Natural killer cell (primary cell): ENCODE measurements at regions not wholly inside any gene's neighbourhood (a gene's known extent, or its start where the extent isn't known, plus 50 kb on each side); places are given as distances from the start of the nearest gene placed in this dataset.

ENCODE experiments used
- ATAC-seq, 3 donors: fragments of 150-1000 bp in 2 of 3; fragments of 200-7000 bp in 1 of 3; cut with Tn5 transposase; 1 replicate in 1 of 3; 2 replicates in 2 of 3; pipeline ENCODE4 v1.10.0; 2021; ENCODE audit warnings: mild to moderate bottlenecking in 2 of 3, moderate library complexity in 2 of 3
- DNase-seq, 2 donors: peaks; one replicate each; pipeline versions ENCODE4 v3.0.0 to v3.0.0-alpha.2; 2013 to 2021; ENCODE audit warnings: mixed read lengths in 1 of 2
- H3K27ac ChIP-seq: one replicate; pipeline ENCODE4 v1.5.1; 2013; ENCODE audit warnings: mild to moderate bottlenecking, low read length
- H3K27me3 ChIP-seq: one replicate; pipeline ENCODE4 v1.6.1; 2013; ENCODE audit warnings: low read length; ENCODE audit not compliant: control insufficient read depth, insufficient read depth
- H3K36me3 ChIP-seq: one replicate; pipeline ENCODE4 v1.6.1; 2013; ENCODE audit warnings: low read length; ENCODE audit not compliant: control insufficient read depth, insufficient read depth
- H3K4me1 ChIP-seq: one replicate; pipeline ENCODE4 v1.6.1; 2013; ENCODE audit warnings: low read length; ENCODE audit not compliant: control insufficient read depth, insufficient read depth
- H3K4me3 ChIP-seq: one replicate; pipeline ENCODE4 v1.5.1; 2013; ENCODE audit warnings: low read length
- H3K9me3 ChIP-seq: one replicate; pipeline ENCODE4 v1.6.1; 2013; ENCODE audit warnings: low read length; ENCODE audit not compliant: control insufficient read depth, insufficient read depth
- H3K27ac Mint-ChIP-seq, 2 donors: one replicate each; pipeline ENCODE4 v1.8.0; 2022; ENCODE audit warnings: mild to moderate bottlenecking in 2 of 2, mixed read lengths in 2 of 2, moderate library complexity in 1 of 2
- H3K27me3 Mint-ChIP-seq, 2 donors: one replicate each; pipeline ENCODE4 v1.8.0; 2022; ENCODE audit warnings: low read depth in 2 of 2, mixed read lengths in 2 of 2
- H3K36me3 Mint-ChIP-seq: one replicate; pipeline ENCODE4 v1.8.0; 2022; ENCODE audit warnings: mixed read lengths
- H3K4me1 Mint-ChIP-seq, 2 donors: one replicate each; pipeline ENCODE4 v1.8.0; 2022; ENCODE audit warnings: mixed read lengths in 2 of 2
- H3K4me3 Mint-ChIP-seq: one replicate; pipeline ENCODE4 v1.8.0; 2022; ENCODE audit warnings: mild to moderate bottlenecking, moderate library complexity, mixed read lengths
- H3K9me3 Mint-ChIP-seq, 2 donors: one replicate each; pipeline ENCODE4 v1.8.0; 2022; ENCODE audit warnings: mixed read lengths in 2 of 2
- WGBS: methylation state at CpG from one replicate; pipeline ENCODE4 v1.1.7; 2013; ENCODE audit warnings: missing lambda C conversion rate; ENCODE audit not compliant: insufficient coverage; 5-methylcytosine and 5-hydroxymethylcytosine counted together
- intact Hi-C: fragments of 100-400 bp; cut with micrococcal nuclease; formaldehyde crosslinking; loops from one replicate; pipeline ENCODE4 v1.14.2; 2022
- TF ChIP-seq, protein P1 (sequence below): fragments of 200-600 bp; IDR thresholded peaks from one replicate; pipeline ENCODE4 v1.8.0; 2022; ENCODE audit warnings: antibody characterized with exemption

- Histone ChIP-seq H3K9me3 (no peaks in the 10 kb centered on the region), H3K27me3 (no peaks in the 10 kb centered on the region), H3K4me1 (no peaks in the 10 kb centered on the region), H3K27ac (no peak overlapping the region), H3K4me3 (no peak overlapping the region), H3K36me3 (no peaks in the 10 kb centered on the region)
- Mint-ChIP-seq H3K36me3 (no peaks in the 10 kb centered on the region), H3K4me1 (no peaks in the 10 kb centered on the region), H3K9me3 (peaks cover 2 to 5% of the 10 kb centered on the region in 2 donors), H3K27ac (no peak overlapping the region), H3K27me3 (no peaks in the 10 kb centered on the region), H3K4me3 (no peak overlapping the region)
- no peak for DNase-seq
- TF ChIP-seq, protein P1, sequence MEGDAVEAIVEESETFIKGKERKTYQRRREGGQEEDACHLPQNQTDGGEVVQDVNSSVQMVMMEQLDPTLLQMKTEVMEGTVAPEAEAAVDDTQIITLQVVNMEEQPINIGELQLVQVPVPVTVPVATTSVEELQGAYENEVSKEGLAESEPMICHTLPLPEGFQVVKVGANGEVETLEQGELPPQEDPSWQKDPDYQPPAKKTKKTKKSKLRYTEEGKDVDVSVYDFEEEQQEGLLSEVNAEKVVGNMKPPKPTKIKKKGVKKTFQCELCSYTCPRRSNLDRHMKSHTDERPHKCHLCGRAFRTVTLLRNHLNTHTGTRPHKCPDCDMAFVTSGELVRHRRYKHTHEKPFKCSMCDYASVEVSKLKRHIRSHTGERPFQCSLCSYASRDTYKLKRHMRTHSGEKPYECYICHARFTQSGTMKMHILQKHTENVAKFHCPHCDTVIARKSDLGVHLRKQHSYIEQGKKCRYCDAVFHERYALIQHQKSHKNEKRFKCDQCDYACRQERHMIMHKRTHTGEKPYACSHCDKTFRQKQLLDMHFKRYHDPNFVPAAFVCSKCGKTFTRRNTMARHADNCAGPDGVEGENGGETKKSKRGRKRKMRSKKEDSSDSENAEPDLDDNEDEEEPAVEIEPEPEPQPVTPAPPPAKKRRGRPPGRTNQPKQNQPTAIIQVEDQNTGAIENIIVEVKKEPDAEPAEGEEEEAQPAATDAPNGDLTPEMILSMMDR, result no peak
- ATAC-seq, result no peak
- WGBS, result 80% methylated on average over 1 of the region's 1 CpG
- intact Hi-C loops, result no loop called here
These were observed 951.5 kb upstream of the POU3F4 start for GRCh38 chrX:82556588-82556987.

- intact Hi-C loops, result no loop called here
- no CpG with 5 or more reads among the region's 3 CpGs for WGBS
- H3K27me3 ChIP-seq, result no peaks in the 10 kb centered on the region
These were observed 922.2 kb upstream of the POU3F4 start for GRCh38 chrX:82585868-82586267.

DNA sequence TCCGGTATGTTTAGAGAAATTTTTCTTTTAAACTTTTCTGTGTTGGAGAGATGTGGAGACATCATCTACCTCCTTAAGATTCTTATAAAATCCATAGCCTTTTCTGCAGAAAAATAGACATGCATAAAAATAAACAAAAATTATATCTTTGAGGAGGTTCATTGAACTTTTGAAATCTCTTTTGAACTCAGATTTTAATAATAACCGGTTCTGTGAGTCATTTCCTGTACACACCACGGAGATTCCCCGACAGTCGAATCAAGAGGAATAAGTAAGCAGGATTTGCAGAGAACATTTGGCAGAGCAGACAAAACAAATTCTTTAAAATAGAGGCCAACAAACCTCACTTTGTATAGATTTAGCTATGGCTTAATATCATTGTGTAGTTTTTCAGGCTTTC, 918.7 kb upstream of the POU3F4 start:
- Histone ChIP-seq H3K9me3 (no peaks in the 10 kb centered on the region), H3K36me3 (no peaks in the 10 kb centered on the region), H3K4me3 (no peak overlapping the region), H3K4me1 (no peaks in the 10 kb centered on the region), H3K27me3 (no peaks in the 10 kb centered on the region), H3K27ac (no peak overlapping the region)
- H3K4me1 Mint-ChIP-seq, result no peaks in the 10 kb centered on the region
- no peaks in the 10 kb centered on the region for H3K27me3 Mint-ChIP-seq
- no peak overlapping the region for H3K4me3 Mint-ChIP-seq
- WGBS, result 70% methylated on average over 2 of the region's 5 CpGs
- H3K36me3 Mint-ChIP-seq, result no peaks in the 10 kb centered on the region
- TF ChIP-seq, protein P1, result no peak
- ATAC-seq, result no peak
- intact Hi-C loops, result no loop called here
- peaks cover 0 to 20% of the 10 kb centered on the region in 2 donors for H3K9me3 Mint-ChIP-seq
- no peak for DNase-seq
- H3K27ac Mint-ChIP-seq, result no peak overlapping the region

More at GRCh38 chrX:82585868-82586267, 922.2 kb upstream of the POU3F4 start:
- H3K9me3 ChIP-seq, result no peaks in the 10 kb centered on the region
- Mint-ChIP-seq H3K27me3 (no peaks in the 10 kb centered on the region), H3K36me3 (no peaks in the 10 kb centered on the region), H3K4me1 (no peaks in the 10 kb centered on the region), H3K9me3 (peaks cover 0 to 3% of the 10 kb centered on the region in 2 donors), H3K27ac (no peak overlapping the region), H3K4me3 (no peak overlapping the region)
- H3K4me3 ChIP-seq, result no peak overlapping the region
- ATAC-seq, result no peak
- H3K36me3 ChIP-seq, result no peaks in the 10 kb centered on the region
- H3K27ac ChIP-seq, result no peak overlapping the region
- no peaks in the 10 kb centered on the region for H3K4me1 ChIP-seq
- no peak for DNase-seq
- TF ChIP-seq, protein P1, result no peak

DNA sequence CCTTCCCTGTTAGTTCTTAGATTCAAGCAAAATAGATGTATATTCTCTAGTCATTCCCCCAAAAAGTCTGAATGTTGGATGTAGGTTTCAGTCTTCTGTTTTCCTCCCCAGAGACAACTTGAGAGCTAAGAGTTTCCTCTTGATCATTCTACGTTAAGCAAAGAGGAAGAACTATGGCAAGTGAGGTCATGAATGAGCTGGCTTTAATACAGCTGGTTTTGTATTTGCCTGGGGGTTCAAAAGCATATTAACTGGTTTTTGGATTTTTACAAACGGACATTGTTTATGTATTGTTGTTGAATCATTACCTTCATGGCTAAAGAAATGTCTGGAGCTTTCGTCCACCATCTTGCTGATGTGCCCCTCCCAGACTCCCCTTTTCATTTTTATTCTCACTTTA, 916.7 kb upstream of the POU3F4 start:
- no peaks in the 10 kb centered on the region for H3K4me1 Mint-ChIP-seq
- H3K9me3 ChIP-seq, result no peaks in the 10 kb centered on the region
- no peak overlapping the region for H3K27ac ChIP-seq
- H3K27me3 Mint-ChIP-seq, result no peaks in the 10 kb centered on the region
- H3K36me3 ChIP-seq, result no peaks in the 10 kb centered on the region
- no peaks in the 10 kb centered on the region for H3K4me1 ChIP-seq
- no peaks in the 10 kb centered on the region for H3K36me3 Mint-ChIP-seq
- H3K27me3 ChIP-seq, result no peaks in the 10 kb centered on the region
- no peak overlapping the region for H3K27ac Mint-ChIP-seq
- WGBS, result 80% methylated on average over 1 of the region's 3 CpGs
- H3K4me3 Mint-ChIP-seq, result no peak overlapping the region
- no peak for DNase-seq
- TF ChIP-seq, protein P1, result no peak
- no peak for ATAC-seq
- intact Hi-C loops, result no loop called here
- H3K9me3 Mint-ChIP-seq, result peaks cover 0 to 22% of the 10 kb centered on the region in 2 donors
- H3K4me3 ChIP-seq, result no peak overlapping the region
